ENCODE measurements at regions not wholly inside any gene's neighbourhood (a gene's known extent, or its start where the extent isn't known, plus 50 kb on each side); places are given as distances from the start of the nearest gene placed in this dataset.

DNA sequence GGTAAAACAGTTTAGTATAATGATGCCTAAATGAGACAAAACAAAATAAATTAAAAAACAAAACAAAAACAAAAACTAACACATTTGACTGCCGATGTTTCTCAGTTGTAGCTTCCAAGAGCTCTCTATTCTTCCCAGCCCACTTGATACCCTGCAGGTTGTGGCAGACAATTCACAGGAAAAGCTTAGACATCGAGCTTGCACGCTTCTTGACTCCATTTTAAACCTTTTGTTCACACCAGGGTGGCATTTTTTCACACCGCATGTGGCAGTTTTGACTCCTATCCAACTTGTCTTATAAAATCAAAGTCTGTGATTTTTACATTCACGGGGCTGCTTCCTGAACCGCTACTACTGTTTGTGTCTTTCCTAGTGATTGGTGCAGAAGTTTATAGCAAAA lies 575.9 kb downstream of the USP25 start:
- DNase-seq: no peak

DNA sequence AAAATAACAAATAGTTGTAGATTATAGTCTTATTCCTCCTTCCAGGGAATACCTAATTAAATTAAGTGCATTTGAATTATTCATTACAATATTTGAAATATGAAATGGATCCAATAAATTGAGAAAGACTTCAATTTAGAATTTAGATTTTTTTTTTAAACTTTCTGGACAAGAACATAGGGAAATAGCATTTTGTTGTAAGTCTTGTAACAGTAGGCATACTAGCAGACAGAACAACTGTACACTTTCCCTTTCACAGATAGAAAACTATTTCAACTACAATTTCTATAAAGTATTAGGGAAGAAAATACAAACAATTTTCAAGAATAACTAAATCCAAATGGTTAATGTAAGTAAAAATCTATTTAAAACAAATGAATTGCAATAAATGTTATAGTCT lies 577.5 kb downstream of the USP25 start:
- DNase-seq: no peak

DNA sequence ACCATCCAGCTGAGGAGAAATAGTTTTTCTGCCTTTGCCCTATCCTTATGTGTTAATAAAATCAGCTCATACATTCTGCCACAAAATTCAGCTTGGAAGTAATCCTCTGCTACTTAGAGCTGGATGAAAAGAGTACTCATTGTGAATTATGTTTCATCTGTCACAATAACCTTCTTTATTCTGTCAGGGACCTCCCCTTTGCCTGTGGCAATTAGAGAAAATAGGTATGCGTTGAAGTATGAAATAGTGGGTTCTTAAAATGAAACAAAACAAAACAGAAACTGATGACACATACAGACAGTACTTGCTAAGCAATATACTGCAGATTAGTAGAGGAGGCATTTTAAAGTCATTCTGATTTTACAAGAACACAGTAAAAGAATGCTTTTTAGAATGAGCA lies 578.5 kb downstream of the USP25 start:
- no peak for DNase-seq

DNA sequence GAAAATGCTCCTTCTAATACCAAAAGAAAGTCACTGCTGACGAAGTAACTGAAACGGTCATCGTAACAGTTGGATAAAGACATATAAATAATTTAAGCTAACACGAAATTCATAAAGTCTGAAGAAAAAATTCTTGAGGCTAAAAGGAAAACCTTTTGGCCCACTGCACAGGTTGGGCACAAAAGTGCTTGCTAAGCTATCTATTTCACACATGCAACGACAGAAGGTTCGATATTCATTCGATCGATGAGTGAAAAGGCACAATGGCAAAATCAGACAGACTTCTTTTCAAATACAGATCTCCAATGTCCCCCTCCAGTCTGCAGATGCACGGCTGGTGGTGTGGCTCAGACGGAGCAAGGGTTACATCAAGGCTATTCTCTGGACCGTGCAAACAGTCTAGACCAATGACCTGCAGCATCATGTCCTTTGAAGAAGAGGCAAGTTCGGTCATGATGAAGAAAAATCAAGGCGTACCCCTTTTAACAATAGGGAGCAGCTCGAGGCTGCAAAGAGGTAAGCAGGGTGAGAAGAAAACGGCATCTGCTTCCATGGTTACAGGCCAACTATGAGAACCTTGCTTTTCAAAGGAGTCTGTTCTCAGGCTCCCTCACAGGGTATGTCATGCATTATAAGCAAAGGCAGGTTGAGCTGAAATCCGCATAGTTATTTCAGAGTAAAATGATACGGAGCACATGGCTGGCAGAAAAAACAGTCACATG lies 579.6 kb downstream of the USP25 start:
- DNase-seq: no peak

DNA sequence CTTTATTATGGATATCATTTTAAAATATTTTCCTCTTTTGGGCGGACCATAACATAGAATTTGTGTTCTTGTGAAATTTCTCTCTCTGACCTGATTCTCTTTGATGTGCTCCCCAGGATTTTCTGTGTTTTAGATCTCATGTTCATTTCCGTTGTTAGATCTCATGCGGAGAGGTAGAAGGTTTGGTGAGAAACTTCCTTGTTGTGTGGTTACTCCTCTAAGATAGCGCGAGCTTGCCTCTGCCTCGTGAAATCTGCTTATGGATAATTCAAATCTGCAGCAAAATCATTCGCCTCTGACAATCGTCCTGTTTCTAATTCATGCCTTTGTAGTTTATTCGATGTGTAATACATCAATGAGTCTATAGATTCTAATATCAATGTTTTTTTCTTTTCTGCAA lies 580.4 kb downstream of the USP25 start:
- no peak for DNase-seq

DNA sequence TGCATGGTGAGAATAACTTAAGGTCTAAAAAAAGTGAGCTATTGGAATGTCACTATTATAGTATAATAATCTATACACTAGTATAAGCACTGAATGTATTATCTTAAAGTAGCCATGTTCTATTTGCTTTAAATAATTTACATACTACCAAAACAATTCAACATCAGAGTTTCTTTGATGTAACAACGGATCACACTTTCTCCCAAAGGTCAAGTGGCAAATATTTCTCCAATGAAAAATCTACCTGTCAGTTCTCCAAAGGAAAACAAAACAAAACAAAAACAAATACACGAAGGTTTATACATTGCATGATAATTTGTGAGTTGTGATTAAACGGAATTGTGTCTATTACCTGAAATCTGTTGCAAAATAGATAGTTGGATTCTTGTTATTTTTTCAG lies 581.4 kb downstream of the USP25 start:
- DNase-seq: no peak

DNA sequence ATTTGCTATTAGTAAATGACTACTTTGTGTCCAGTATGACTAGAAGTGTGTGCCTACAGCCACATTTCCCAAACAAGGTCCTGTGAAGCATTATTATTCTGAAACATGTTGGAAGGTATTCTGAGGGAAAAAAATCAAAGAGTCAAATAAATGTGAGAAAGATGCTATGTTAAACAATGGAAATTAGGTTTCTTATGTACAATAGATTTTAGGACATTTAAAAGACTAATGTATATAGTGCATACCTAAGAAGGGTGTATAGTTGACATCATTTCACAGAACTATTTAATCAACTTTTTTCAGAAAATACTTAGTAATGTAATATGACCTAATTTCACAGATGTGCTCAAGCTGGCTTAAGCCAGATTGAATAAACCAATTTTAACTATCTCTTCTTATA lies 582.5 kb downstream of the USP25 start:
- no peak for DNase-seq

DNA sequence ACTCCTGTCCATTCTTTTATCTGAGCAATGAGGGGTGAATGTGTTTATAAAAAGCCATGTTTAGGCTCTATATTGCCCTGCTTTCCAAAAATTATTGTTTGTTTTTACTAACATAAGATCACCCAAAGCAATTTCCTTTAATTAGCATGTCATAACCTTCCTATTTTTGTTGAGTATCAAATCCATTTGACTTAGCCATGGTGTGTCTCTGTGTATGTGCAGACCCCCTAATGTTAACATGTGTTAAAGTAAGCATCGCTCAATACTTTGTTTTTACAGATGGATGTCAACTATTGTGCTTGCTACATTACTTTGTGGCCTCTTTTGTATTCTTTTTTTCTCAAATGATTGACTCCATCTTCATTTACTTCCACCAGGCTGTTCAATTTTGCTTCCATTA lies 585.4 kb downstream of the USP25 start:
- no peak for DNase-seq

DNA sequence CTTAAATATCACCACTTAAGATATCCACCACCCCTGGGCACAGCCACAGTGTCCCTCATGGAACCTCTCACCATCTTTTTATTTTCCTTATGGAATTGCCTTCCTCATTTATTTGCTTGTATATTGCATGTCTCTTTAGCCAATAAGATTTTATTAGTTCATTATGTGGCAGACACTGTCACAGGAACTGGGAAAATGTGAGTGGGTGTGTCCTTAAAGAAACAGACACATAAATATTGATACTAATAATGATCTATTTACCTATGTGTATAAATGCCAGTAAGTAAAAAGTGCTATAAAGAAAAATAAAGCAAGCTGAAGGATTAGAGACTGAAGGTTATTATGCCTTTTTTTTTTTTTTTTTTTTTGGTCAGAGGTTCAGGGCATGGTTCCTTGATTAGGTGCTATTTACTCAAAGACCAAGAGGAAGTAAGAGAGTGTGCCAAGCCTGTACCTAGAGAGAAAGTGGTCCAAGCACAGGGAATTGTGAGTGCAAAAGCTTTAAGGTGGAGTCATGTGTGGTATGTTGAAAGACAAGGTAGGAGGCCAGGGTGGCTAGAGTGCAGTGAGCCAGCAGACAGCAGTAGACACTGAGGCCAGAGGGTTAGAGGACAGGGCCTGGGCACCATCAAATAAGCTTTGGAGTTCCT lies 589.0 kb downstream of the USP25 start:
- DNase-seq: no peak

DNA sequence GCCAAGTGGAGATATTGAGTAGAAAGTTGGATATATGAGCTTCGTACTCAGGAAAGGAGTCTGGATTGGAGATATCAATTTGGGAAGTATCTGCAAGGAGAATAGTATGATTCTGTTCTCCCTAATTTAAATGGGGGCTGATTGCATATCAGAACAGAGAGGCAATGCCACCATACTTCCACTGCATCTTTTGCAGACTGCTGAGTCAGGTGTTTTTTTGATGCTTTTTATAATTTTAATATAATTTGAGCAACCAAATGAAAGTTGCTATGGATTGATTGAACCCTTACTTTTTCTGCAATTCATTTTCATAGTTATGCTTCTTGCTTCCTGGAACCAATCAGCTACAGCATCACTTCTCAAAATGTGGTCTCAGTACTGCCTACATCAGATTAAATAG lies 590.3 kb downstream of the USP25 start:
- DNase-seq: no peak

DNA sequence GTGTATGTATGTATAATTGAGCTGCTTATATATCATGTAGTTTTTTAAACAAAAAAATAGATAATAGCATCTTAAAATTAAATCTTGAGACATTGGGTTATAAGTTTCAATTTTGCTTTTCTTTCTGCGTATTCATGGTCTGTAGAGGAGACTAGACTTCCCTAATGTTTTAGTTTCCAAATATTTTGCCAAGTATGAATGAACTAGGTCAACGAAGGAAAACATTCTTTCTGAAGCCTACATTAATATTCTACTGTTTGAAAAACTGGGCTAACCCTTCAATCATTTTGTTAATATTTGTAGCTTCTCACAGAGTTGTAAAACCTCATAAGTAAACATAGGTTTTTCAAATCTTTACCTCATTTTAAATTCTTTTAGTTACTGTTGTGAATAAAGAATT lies 592.7 kb downstream of the USP25 start:
- no peak for DNase-seq

DNA sequence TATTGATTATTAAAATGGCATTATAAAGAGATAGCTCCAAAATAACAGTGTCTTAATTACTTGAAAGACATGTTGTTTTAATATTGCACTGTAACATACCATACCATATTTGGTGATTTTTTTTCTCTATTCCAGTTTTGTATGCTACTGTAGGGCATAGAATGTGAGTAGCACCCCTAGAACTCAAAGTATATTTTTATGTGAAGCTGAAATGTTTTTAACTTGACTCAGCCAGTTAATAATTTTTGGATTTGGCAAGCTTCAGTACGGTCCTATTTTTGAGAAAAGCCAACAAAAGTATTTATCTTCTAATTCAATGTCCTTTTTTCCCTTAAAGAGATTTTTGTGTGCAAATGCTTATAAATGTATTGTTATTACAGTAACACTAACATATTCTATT lies 593.8 kb downstream of the USP25 start:
- DNase-seq: no peak

DNA sequence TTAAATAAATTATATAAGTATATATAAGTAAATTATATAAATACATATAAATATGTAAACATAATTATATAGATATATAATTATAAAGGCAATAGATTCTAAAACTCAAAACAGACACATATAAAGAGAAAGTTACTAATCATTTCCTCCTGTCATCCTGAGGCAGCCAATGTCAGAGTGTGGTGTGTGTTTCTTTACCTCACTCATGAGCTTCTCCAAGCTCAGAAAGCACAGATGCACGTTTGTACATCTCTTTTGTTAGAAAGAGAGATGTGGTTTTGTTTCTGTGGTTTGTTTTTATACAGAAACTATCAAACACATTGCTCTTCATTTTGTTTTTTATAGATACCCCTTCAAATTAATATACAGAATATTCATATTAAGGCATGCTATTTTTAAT lies 594.8 kb downstream of the USP25 start:
- DNase-seq: no peak

DNA sequence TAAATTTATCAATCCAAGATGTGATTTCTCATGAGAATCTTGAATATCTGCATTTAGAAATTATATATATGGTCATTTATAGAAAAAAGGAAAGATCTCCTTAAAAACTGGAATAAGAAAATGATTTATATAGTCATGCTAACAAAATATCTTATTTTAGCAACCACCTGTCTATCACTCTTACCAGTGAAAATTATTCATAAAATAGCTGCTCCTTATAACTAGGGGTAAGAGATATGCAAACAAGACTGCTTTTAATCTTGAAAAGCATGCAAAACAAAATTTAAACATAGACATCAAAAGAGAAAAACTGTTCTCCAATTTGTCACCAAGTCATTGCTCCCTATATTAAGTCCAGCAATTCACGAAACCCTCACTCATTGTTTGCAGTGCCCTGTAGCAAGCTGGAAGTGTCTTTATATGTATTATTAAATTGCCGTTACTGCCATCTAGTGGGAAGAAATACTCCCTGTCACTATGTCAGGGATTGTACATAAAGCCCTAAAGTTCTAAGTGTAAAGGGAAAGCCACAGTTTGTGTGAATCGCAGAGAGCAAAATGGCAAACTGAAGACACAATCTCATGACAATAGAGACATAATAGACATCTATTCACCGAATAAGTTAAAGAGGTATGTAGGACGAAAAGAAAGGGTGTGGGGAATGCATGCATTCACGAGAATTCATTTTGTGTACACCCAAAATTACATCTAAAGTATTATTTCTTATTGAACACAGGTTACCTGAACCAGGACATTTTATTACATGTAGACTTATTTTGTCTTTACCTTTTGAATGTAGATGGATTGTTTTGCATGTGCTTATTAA lies 600.5 kb downstream of the USP25 start:
- peak; percentile 88 for DNase-seq

DNA sequence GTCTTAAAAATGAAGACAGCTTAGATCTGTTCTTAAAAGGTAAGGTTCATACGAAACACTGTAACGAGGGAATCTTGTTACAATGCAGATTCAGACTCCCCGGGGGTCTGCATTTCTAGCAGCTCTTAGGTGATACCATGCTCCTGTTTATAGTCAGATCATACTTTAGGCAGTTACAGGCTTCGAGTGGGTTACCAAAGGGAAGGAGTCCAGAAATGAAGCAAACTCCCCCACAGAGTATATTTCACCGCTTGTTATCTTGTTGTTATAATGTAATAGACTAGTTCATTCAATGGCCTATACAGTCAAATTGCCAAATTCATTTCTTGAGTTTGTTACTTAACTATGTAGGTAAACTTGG lies 601.1 kb downstream of the USP25 start:
- no peak for DNase-seq

DNA sequence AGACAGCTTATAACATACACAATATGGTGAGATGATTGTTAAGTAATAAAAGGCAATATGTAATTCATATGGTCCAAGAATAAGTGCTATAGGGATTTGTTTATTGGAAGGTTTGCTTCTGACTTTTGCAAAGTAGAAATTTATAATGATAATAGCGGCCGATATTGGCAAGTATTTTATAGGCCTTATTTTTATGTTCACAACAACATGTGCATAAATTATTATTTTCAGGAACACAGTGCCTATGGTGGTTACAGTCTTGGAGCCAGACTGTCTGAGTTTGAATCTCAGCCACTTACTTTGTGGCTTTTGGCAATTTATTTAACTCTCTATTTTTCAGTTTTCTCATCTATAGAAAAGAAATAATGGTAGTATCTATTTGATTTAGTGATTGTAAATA lies 607.5 kb downstream of the USP25 start:
- no peak for DNase-seq

DNA sequence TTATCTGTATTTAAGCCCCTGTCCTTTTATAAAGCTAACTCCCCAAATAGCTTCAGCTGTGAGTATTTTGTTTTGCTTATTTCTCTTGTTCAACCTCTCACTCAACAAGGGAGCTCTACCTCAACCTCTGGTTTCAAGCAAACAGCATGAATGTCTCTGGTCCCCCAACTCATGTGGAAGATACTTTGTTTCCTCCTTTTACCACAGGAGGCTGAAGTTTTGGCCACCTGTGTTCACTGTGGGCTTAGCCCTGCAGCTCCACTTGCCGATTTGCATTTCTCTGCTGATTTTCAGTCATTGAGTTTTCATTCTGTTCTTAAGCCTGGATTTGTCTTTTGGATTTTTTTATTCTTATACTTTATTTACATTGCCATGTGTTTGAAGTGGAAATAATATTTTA lies 613.1 kb downstream of the USP25 start:
- DNase-seq: no peak

DNA sequence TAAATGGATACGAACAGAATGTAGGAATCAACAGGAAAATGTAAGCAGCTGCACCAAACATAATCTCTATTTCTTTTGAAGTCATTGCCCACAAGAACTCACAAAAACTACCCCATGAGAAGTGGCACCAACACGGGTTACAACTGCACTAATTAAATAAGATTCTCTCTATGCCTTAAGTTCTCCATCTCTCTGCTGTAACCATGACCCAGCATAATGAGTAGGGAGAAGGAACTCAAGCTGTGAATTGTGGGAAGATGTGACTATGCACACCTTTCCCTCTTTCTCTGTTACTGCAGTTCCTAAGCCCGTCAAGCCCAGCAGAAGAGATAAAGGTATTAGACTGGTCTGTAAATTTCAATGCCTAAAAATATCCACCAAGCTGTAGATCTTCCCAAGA lies 614.0 kb downstream of the USP25 start:
- DNase-seq: no peak

DNA sequence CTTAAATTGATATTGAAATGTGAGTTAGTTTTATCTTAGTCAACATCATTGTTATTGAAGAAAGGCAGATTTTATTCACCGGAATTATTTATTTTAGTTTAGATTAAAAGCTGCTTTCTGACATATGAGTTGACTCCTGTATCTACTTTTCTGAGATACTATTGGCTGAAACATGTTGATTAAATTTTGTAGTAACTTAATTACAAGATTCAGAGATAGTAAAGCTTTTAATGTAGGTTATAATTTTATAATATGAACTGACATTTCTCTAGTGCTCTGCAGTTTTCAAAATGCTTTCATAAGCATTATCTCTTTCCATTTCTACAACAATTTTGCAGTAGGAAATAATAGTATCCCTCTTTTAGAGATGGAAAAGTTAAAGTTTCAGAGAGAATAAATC lies 616.0 kb downstream of the USP25 start:
- DNase-seq: no peak

DNA sequence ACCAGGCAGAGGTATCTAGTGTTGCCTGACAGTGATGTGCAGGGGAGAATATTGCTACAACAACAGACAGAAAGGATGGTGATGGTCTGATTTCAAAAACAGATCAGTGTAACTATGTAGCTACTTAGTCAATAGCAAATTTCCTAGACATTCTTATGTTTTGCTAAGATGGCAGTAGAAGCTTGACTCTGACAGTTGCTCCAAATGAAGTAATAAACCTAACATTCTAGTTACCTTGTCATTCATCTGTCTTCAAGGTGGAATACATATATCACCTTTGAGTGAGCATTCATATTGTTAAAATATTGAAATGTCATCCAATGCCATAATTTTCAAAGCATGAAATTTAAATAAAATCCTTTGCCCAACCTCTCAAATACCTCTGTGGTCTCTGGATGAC lies 617.4 kb downstream of the USP25 start:
- no peak for DNase-seq

DNA sequence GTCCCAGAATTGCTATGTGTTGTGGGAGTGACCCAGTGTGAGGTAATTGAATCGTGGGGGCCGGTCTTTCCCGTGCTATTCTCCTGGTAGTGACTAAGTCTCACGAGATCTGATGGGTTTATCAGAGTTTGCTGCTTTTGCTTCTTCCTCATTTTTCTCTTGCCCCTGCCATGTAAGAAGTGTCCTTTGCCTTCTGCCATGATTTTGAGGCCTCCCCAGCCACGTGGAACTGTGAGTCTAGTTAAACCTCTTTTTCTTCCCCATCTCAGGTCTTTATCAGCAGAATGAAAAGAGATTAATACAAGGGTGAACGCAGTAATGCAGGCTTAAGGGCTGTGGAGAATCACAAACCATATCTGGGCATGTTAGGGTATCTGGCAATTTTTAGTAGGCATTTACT lies 624.0 kb downstream of the USP25 start:
- DNase-seq: no peak

DNA sequence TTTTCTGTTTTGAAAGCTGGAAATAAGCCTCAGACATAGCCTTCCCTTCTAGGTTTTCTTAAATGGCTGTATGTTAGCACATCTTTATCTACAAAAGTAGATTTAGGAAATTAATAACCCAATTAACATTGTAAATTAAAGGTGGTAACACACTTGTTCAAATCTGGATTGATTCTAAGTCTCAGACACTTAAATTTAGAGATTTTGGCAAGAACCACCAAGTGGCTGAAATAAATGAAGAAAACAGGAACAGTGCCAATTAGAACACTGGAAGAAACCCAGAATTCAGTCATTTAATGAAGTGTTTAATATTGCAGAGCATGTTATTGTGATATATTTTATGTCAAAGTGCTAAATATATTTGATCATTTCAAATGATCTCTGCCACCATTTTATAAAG lies 628.2 kb downstream of the USP25 start:
- DNase-seq: no peak

DNA sequence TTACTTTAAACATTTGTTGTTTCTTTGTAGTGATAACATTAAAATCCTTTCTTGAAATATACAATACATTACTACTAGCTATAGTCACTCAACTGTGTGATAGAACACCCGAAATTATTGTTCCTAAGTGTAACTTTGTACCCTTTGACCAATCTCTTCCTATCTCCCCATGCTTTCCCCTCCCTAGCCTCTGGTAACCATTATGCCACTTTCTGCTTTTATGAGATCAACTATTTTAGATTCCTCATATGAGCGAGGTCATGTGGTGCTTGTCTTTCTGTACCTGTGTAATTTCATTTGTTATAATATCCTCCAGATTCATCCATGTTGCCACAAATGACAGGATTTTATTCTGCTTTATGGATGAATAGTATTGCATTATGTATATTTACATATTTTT lies 629.0 kb downstream of the USP25 start:
- DNase-seq: no peak
